HepG2 (cell line): ENCODE measurements at regions not wholly inside any gene's neighbourhood (a gene's known extent, or its start where the extent isn't known, plus 50 kb on each side); places are given as distances from the start of the nearest gene placed in this dataset.

Experiments used
- ATF7 ChIP-seq, 2 experiments: fragments of 450-650 bp in 1 of 2; sonication (generic) in 1 of 2; formaldehyde crosslinking in 1 of 2; IDR thresholded peaks; 2 replicates each; pipeline versions ENCODE4 v1.4.0 to v1.6.1; 2016 to 2020; ENCODE audit warnings: antibody characterized with exemption in 1 of 2, mild to moderate bottlenecking in 1 of 2, missing genetic modification reagents in 1 of 2
- BCL6 ChIP-seq: IDR thresholded peaks from 2 replicates; pipeline ENCODE4 v1.6.1; 2016; ENCODE audit warnings: missing genetic modification reagents, missing compliant biosample characterization
- CHD2 ChIP-seq: IDR thresholded peaks from 2 replicates; pipeline ENCODE4 v1.6.1; 2011; ENCODE audit warnings: low read depth, low read length, improper control_type of control experiment
- ELF3 ChIP-seq: IDR thresholded peaks from 2 replicates; pipeline ENCODE4 v1.6.1; 2016; ENCODE audit warnings: missing genetic modification reagents, missing compliant biosample characterization
- FOSL1 ChIP-seq: sonication (generic); formaldehyde crosslinking; IDR thresholded peaks from 2 replicates; pipeline ENCODE4 v1.9.0; 2021; ENCODE audit warnings: missing genetic modification reagents, borderline replicate concordance
- FOXA1 ChIP-seq, 2 experiments: fragments of 450-650 bp in 1 of 2; sonication (generic) in 1 of 2; formaldehyde crosslinking in 1 of 2; IDR thresholded peaks; 2 replicates each; pipeline versions ENCODE4 v1.4.0 to v1.6.1; 2016 to 2020; ENCODE audit warnings: missing genetic modification reagents in 1 of 2
- FOXO1 ChIP-seq: sonication (generic); formaldehyde crosslinking; IDR thresholded peaks from 2 replicates; pipeline ENCODE4 v1.4.0; 2020; ENCODE audit warnings: missing genetic modification reagents
- HNF4A ChIP-seq: sonication (generic); formaldehyde crosslinking; IDR thresholded peaks from 2 replicates; pipeline ENCODE4 v1.4.0; 2020; ENCODE audit warnings: missing genetic modification reagents
- HOXA5 ChIP-seq: sonication (generic); formaldehyde crosslinking; IDR thresholded peaks from 2 replicates; pipeline ENCODE4 v1.4.0; 2020; ENCODE audit warnings: missing genetic modification reagents
- KLF16 ChIP-seq, 2 experiments: sonication (generic) in 1 of 2; formaldehyde crosslinking in 1 of 2; IDR thresholded peaks; 2 replicates each; pipeline versions ENCODE4 v1.6.1 to v1.8.0; 2016 to 2023; ENCODE audit warnings: missing genetic modification reagents in 2 of 2, missing compliant biosample characterization in 1 of 2
- MIXL1 ChIP-seq: IDR thresholded peaks from 2 replicates; pipeline ENCODE4 v1.6.1; 2016
- NCOA2 ChIP-seq: sonication (generic); formaldehyde crosslinking; IDR thresholded peaks from 2 replicates; pipeline ENCODE4 v1.8.0; 2022; ENCODE audit warnings: inconsistent platforms
- NR2F1 ChIP-seq, 2 experiments: fragments of 450-650 bp in 1 of 2; formaldehyde crosslinking in 1 of 2; IDR thresholded peaks; 2 replicates each; pipeline versions ENCODE4 v1.5.0 to v1.6.1; 2016 to 2020; ENCODE audit warnings: mild to moderate bottlenecking in 1 of 2, missing compliant biosample characterization in 1 of 2, missing genetic modification reagents in 1 of 2, moderate library complexity in 1 of 2
- PCBP1 ChIP-seq: fragments of 200-400 bp; formaldehyde crosslinking; IDR thresholded peaks from 2 replicates; pipeline ENCODE4 v1.6.1; 2017; ENCODE audit warnings: mild to moderate bottlenecking, low read depth, low read length, borderline replicate concordance
- POLR2A ChIP-seq, 2 experiments: IDR thresholded peaks; 2 replicates each; pipeline ENCODE4 v1.6.1; 2011; ENCODE audit warnings: low read depth in 2 of 2, low read length in 2 of 2, mild to moderate bottlenecking in 1 of 2, moderate library complexity in 1 of 2; ENCODE audit not compliant: insufficient read depth in 1 of 2
- RXRB ChIP-seq: IDR thresholded peaks from 2 replicates; pipeline ENCODE4 v1.6.1; 2016; ENCODE audit warnings: borderline replicate concordance, missing genetic modification reagents, missing compliant biosample characterization
- SAP130 ChIP-seq: IDR thresholded peaks from 2 replicates; pipeline ENCODE4 v1.6.1; 2016; ENCODE audit warnings: low read depth
- SKI ChIP-seq: fragments of 450-650 bp; IDR thresholded peaks from one replicate; pipeline ENCODE4 v1.6.1; 2018; ENCODE audit warnings: mild to moderate bottlenecking; ENCODE audit not compliant: partially characterized antibody
- TBX3 ChIP-seq: fragments of 450-650 bp; IDR thresholded peaks from 2 replicates; pipeline ENCODE4 v1.6.1; 2017; ENCODE audit warnings: antibody characterized with exemption, mild to moderate bottlenecking, inconsistent platforms, borderline replicate concordance
- TCF7 ChIP-seq: sonication (generic); IDR thresholded peaks from 2 replicates; pipeline ENCODE4 v1.6.1; 2016; ENCODE audit warnings: antibody characterized with exemption, low read depth
- TOPORS ChIP-seq: sonication (generic); formaldehyde crosslinking; IDR thresholded peaks from 2 replicates; pipeline ENCODE4 v1.8.0; 2023; ENCODE audit warnings: mild to moderate bottlenecking, missing genetic modification reagents
- YY1 ChIP-seq: IDR thresholded peaks from 2 replicates; pipeline ENCODE4 v1.6.1; 2011; ENCODE audit warnings: low read length, low read depth, moderate library complexity, mild to moderate bottlenecking; ENCODE audit not compliant: insufficient read depth, insufficient replicate concordance
- ZFP36L2 ChIP-seq: sonication (generic); formaldehyde crosslinking; IDR thresholded peaks from 2 replicates; pipeline ENCODE4 v1.4.0; 2020; ENCODE audit warnings: missing genetic modification reagents
- ZMYM3 ChIP-seq: sonication (generic); formaldehyde crosslinking; IDR thresholded peaks from 2 replicates; pipeline ENCODE4 v1.5.1; 2020; ENCODE audit warnings: mild to moderate bottlenecking, missing genetic modification reagents
- ZNF143 ChIP-seq: sonication (generic); formaldehyde crosslinking; IDR thresholded peaks from 2 replicates; pipeline ENCODE4 v1.4.0; 2020; ENCODE audit warnings: missing genetic modification reagents
- ZNF451 ChIP-seq: sonication (generic); formaldehyde crosslinking; IDR thresholded peaks from 2 replicates; pipeline ENCODE4 v1.5.0; 2020; ENCODE audit warnings: mild to moderate bottlenecking, missing genetic modification reagents
- TF ChIP-seq, protein P1 (sequence below): sonication (generic); formaldehyde crosslinking; IDR thresholded peaks from 2 replicates; pipeline ENCODE4 v1.4.0; 2020; ENCODE audit warnings: mild to moderate bottlenecking, missing genetic modification reagents
- TF ChIP-seq, protein P2 (sequence below): sonication (generic); formaldehyde crosslinking; IDR thresholded peaks from 2 replicates; pipeline ENCODE4 v1.4.0; 2020; ENCODE audit warnings: missing genetic modification reagents, borderline replicate concordance
- TF ChIP-seq, protein P3 (sequence below): sonication (generic); formaldehyde crosslinking; IDR thresholded peaks from 2 replicates; pipeline ENCODE4 v1.8.1; 2023; ENCODE audit warnings: mild to moderate bottlenecking, moderate library complexity, missing genetic modification reagents
- TF ChIP-seq, protein P4 (sequence below): sonication (generic); formaldehyde crosslinking; IDR thresholded peaks from 2 replicates; pipeline ENCODE4 v1.8.0; 2022; ENCODE audit warnings: missing genetic modification reagents, low read depth, mild to moderate bottlenecking, borderline replicate concordance

DNA sequence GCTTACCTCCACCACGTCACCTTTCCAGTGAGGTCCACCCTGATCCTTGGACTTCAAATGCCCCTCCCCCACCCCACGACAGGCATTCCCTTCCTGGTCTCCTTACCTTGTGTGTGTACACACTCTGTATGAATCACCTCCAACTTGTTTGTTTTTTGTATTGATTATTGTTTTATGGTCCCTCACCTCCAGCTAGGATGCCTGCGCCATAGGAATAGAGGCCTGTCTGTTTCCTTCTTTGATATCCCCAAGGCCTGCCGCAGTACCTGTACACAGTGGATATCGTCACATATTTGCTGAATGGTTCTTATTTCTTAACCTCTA lies 219.6 kb upstream of the POU3F1 start (continued):
- TF ChIP-seq TOPORS: no peak
- TF ChIP-seq HNF4A (CRISPR knock-in tag): peak; percentile 55
- TF ChIP-seq, protein P1, sequence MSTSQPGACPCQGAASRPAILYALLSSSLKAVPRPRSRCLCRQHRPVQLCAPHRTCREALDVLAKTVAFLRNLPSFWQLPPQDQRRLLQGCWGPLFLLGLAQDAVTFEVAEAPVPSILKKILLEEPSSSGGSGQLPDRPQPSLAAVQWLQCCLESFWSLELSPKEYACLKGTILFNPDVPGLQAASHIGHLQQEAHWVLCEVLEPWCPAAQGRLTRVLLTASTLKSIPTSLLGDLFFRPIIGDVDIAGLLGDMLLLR (CRISPR knock-in tag): no peak
- TF ChIP-seq FOXA1 (IDR thresholded peaks at IDR 0.05): peak; percentile 89
- TF ChIP-seq FOXA1 (CRISPR knock-in tag; IDR thresholded peaks at IDR 0.05): peak; percentile 74
- TF ChIP-seq MIXL1 (CRISPR knock-in tag): no peak
- 0 out of 4 replicates have a peak, but pooled peaks of 1 of the 2 experiments have one; percentile 26 for TF ChIP-seq KLF16 (CRISPR knock-in tag; IDR thresholded peaks at IDR 0.05)
- peak; percentile 64 for TF ChIP-seq RXRB (CRISPR knock-in tag)
- peak; percentile 35; the same call in 1 of the 2 replicates for TF ChIP-seq TCF7
- no peak for TF ChIP-seq ZNF451 (CRISPR knock-in tag)
- TF ChIP-seq TBX3: peak; percentile 73; the same call in 1 of the 2 replicates
- TF ChIP-seq BCL6 (CRISPR knock-in tag): peak; percentile 71; the same call in 1 of the 2 replicates
- peak; percentile 17; the same call in 1 of the 2 replicates for TF ChIP-seq ZMYM3 (CRISPR knock-in tag)
- no peak for TF ChIP-seq POLR2A (IDR thresholded peaks at IDR 0.05; ENCODE audit: insufficient read depth in 1 of 2, low read depth in 2 of 2, low read length in 2 of 2)
- TF ChIP-seq CHD2: no peak
- peak; percentile 19; the same call in 1 of the 2 replicates for TF ChIP-seq NCOA2
- TF ChIP-seq ATF7 (IDR thresholded peaks at IDR 0.05): peak; percentile 27; the same call in 1 of the 2 replicates
- TF ChIP-seq ATF7 (CRISPR knock-in tag; IDR thresholded peaks at IDR 0.05): no peak
- TF ChIP-seq PCBP1: no peak
- no peak for TF ChIP-seq YY1
- TF ChIP-seq, protein P2, sequence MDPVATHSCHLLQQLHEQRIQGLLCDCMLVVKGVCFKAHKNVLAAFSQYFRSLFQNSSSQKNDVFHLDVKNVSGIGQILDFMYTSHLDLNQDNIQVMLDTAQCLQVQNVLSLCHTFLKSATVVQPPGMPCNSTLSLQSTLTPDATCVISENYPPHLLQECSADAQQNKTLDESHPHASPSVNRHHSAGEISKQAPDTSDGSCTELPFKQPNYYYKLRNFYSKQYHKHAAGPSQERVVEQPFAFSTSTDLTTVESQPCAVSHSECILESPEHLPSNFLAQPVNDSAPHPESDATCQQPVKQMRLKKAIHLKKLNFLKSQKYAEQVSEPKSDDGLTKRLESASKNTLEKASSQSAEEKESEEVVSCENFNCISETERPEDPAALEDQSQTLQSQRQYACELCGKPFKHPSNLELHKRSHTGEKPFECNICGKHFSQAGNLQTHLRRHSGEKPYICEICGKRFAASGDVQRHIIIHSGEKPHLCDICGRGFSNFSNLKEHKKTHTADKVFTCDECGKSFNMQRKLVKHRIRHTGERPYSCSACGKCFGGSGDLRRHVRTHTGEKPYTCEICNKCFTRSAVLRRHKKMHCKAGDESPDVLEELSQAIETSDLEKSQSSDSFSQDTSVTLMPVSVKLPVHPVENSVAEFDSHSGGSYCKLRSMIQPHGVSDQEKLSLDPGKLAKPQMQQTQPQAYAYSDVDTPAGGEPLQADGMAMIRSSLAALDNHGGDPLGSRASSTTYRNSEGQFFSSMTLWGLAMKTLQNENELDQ (CRISPR knock-in tag): no peak
- TF ChIP-seq FOSL1 (CRISPR knock-in tag): peak; percentile 62; the same call in 1 of the 2 replicates
- TF ChIP-seq, protein P3, sequence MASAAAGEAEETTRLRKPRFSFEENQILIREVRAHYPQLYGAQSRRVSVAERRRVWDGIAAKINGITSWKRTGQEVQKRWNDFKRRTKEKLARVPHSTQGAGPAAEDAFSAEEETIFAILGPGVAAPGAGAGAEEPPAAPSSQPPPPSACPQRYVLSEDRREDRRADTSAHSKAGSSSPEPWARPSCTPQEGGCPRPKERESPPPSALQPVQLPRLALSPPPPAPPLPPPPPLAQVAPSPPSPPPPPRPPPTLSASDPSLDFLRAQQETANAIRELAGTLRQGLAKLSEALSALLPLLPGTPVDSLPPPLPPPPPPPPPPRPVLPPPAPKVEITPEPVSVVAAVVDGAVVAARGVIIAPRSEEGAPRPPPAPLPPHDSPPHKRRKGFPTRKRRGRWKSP (CRISPR knock-in tag): no peak
- TF ChIP-seq NR2F1 (CRISPR knock-in tag; IDR thresholded peaks at IDR 0.05): peak; percentile 36 to 60; a peak in 2 of 4 replicates
- TF ChIP-seq, protein P4, sequence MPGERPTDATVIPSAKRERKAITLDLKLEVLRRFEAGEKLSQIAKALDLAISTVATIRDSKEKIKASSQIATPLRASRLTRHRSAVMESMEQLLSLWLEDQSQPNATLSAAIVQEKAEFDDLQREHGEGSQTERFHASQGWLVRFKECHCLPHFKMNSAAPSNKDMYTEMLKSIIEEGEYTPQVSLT (CRISPR knock-in tag): no peak
- peak; percentile 65 for TF ChIP-seq SKI
- TF ChIP-seq SAP130 (CRISPR knock-in tag): peak; percentile 44
- no peak for TF ChIP-seq ZFP36L2 (CRISPR knock-in tag)
- TF ChIP-seq ELF3: peak; percentile 94
- no peak for TF ChIP-seq HOXA5 (CRISPR knock-in tag)
- peak; percentile 17; the same call in 1 of the 2 replicates for TF ChIP-seq FOXO1
- TF ChIP-seq ZNF143 (CRISPR knock-in tag): no peak
